Stimulated activated CD4-positive, alpha-beta T cell treated with anti-CD3 and anti-CD28 coated beads, Interleukin-4, amount 100 ng/mL, for 4 hours (primary cell): ENCODE measurements at regions not wholly inside any gene's neighbourhood (a gene's known extent, or its start where the extent isn't known, plus 50 kb on each side); places are given as distances from the start of the nearest gene placed in this dataset.

Source experiments
- DNase-seq, 2 experiments: peaks; one replicate each; pipeline ENCODE4 v3.0.0-alpha.2; 2020

DNA sequence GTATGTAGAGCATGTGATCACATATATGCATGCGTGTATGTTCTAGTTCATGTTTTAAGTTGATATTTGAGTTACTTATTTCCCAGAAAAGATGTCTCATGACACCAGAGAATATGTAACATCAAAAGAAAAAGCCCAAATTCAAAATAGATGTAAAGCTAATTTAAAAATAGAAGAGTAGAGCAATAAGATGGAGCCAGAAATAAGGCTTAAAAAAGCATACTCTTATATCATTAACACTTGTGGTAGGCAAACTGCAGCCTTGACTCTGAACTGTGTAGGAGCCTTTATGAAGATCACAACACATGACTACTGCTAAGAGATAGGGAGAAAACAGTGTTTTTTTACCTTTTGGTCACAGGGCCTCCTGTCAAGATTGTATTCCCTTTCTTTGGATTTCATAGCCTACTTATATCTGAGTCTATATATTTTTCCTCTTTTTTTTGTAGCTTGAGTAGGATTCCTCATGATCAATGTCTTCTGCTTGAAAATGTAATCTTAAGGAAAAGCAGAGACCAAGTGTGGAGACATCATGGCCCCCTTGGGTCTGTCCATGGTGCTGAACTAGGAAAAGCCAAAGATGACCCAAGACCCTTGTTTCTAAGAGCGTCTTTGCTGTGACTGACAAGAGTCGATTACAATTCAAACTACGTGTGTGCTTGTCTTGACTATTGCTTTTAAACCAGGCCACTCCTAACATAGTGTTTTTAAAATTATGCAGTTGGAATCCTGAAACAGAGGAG is 390.4 kb downstream of the SHISA9 start:
- no peak for DNase-seq

- no peak for DNase-seq
Observed at GRCh38 chr16:13296206-13296605, 394.8 kb downstream of the SHISA9 start.

GRCh38 chr16:13298666-13299065 is 397.3 kb downstream of the SHISA9 start:
- no peak for DNase-seq

DNA sequence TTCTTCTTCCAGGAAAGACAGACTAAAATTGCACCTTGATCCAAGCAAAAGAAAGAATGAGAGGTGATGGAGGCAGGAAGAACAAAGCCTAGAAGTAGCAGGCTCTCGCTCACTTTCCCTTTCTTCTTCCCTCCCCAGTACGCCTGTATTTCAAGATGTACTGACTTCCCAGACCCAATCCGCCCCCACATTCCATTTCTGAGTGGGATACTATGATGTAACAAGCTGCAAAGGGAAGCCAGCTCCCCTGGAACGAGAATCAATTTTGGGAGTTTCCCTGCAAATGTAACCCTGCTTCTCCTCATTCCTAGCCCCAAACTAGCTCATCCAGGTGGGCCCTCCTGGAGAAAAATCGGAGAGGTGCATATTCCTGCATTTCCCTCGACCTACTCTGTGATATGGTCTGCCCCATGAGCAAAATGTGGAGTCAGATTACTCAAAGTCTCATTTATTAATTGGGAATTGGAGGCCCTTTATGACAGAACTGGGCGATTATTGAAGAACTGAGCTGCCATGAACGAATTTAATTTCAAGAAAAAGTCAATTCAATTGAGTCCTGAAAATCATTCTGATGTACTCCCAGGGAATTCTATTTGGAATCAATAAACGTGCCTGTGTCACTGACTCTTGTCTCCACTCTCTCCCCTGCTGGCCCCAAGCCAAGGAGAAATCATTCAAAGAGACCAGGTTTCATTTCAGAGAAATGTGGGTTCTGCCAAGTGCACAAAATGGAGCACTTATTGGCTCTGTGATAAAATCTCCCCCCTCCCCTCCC is 398.9 kb downstream of the SHISA9 start:
- no peak for DNase-seq

GRCh38 chr16:13305019-13305755 is 403.8 kb downstream of the SHISA9 start:
- DNase-seq = no peak

DNA sequence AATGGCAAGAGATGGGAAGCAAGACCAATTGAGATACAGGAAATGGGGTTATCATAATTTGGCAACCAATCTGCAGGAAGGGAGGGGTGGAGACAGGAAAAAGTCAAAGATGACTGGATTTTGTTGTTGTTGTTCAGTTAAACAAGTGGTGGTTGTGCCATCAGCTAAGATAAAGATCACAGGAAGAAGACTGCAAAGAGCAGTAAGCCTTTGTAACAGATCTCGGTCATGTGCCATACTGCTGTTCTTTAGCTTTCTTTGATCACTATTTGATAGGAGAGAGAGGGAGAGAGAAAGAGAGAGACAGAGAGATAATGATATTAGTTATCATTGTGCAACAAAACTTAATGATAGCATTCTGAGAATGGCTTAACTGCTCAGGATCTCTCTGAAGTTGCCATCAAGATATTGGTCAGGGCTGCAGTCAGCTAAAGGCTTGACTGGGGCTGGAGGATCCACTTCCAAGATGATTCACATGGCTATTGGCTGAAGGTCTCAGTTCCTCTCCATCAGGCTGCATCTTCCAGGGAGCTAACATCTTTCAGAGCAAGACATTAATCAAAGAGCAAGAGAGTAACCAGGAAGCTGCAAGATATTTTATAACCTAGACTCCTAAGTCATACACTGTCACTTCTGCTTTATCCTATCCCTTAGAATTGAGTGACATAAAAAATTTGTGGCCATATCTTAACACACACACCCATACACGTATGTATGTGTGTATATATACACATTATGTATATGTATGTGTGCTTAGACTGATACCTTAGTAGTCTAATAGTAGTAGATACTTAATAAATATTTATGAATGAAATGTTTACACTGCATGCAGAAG is 405.0 kb downstream of the SHISA9 start:
- DNase-seq = no peak

DNA sequence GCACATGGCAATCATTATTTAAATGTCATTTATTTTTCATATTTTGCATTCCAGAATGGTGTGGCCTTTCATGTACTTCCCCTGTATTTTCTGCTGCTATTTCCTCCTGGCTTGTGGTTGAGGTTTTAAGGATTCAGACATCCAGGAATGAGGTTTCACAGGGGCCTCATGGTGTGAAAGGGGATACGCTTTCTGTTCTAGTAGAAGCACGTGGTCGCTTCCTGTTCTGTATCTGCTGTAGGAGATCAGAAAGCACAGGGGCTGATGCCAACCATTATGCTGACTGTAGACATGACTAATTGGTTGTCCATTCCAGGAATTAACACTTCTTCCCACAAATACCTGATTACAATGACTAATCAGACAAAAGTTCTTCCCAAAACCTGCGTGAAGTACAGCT is 405.9 kb downstream of the SHISA9 start:
- no peak for DNase-seq

DNA sequence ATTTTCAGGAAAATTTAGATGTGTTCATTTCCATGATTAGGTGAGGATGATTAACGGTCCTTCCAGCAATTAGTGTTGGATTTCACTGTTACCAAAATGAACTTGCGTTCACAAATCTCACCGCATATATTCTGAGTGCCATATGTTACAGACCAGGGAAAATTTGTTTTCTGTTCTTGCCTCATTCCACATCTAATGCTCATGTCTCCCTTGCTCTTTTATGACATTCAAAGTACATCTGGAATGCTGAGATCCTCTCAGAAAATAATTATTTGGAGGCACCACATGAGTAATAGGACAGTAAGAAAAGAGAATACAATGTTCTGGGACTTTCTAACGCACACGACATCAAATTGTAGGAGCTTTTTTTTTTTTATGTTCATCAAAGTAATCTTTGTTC is 406.5 kb downstream of the SHISA9 start:
- DNase-seq = no peak

- DNase-seq = no peak
Observed at GRCh38 chr16:13312063-13312462, 410.7 kb downstream of the SHISA9 start.

DNA sequence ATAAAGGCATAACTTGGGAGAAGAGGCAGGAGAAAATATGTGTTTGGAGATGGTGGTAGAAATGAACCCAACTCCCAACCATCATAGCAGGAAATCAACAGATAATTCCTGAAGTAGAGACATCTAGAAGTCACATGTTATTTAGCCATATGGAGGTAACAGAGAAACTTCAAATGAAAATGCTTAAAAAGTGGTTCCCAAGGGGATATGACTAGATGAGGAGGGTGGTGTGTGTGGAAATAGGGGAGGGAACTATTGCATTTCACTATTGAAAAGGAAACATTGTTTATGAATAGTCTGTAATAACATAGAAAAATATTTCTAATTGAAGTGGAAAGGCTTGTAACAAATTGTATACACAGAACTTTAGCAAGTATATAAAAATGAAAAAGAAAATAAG is 412.0 kb downstream of the SHISA9 start:
- DNase-seq = no peak

GRCh38 chr16:13314633-13315032 is 413.2 kb downstream of the SHISA9 start:
- no peak for DNase-seq

- DNase-seq = no peak
Observed at GRCh38 chr16:13315642-13316427, 414.4 kb downstream of the SHISA9 start.

GRCh38 chr16:13322336-13322735 is 420.9 kb downstream of the SHISA9 start:
- DNase-seq = no peak

- no peak for DNase-seq
Observed at GRCh38 chr16:13324851-13325250, 423.5 kb downstream of the SHISA9 start.

DNA sequence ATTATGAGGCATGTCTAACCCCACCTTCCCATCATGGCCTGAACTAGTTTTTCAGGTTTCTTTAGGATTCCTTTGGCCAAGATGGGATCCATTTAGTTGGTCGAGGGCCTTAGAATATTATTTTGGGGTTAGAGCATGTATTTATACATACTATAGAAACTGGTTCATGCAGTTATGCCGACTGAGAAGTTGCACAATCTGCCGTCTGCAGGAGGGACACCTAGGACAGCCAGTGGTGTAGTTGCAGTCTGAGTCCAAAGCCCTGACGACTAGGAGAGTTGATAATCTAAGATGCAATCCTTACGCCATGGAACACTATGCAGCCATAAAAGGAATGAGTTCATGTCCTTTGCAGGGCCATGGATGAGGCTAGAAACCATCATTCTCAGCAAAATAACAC is 424.0 kb downstream of the SHISA9 start:
- no peak for DNase-seq

- DNase-seq = no peak
Observed at GRCh38 chr16:13331918-13332317, 430.5 kb downstream of the SHISA9 start.

- no peak for DNase-seq
Observed at GRCh38 chr16:13332713-13333255, 431.4 kb downstream of the SHISA9 start.

DNA sequence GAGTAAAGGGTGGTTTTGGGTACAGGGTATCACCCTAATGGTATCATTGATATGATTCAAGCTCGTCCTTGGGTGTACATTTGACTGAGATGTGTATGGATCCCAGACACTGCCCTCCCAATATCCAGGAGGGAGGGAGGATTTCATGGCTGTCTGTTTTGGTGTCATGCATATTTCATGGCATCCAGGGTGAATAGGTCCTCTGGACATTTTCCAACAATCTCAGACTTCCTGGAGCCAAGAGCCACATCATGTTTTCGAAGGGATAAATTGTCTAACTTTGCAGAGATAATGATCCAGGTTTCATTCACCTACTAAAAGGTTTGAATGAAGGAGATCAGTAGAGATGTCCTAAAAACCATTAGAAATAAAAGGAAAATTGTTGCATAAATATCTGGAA is 431.9 kb downstream of the SHISA9 start:
- DNase-seq = no peak

DNA sequence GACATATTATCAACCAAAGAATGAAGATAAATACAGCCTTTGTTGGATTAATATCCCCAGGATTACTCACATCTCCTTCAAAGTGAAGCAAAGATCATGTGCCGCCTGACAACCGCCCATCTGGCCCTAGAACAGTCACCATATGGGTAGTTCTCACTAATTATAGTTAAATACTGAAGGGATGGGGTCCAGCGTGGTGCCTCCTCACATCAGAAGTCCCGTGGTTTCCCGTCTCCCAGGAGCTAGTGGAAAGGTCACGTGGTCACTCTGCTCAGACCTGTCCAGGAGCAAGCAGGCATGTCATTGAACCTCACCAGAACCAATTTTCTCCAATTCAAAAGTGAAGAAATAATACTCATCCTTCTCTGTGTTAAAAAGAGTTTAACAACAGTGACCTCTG is 434.5 kb downstream of the SHISA9 start:
- DNase-seq = no peak

DNA sequence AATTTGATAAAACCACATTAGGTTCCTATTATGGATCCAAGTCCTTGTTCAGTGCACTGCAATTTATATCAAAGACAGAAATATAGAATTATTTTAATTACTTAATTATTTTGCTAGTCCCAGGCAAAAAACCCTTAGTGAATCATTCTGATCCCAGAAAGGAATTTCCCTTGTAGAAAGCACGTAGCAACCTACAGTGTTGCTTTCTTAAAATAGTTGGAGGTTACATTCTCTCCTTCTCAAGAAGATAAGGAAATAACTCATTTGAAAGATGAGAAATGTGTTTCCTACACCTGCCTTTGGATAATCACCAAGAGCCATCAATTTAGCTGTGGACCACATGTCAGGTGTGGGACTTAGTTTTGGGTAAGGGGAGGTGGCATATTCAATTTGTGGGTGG is 434.9 kb downstream of the SHISA9 start:
- DNase-seq = no peak
